GM03348 (cell line): ENCODE measurements at regions not wholly inside any gene's neighbourhood (a gene's known extent, or its start where the extent isn't known, plus 50 kb on each side); places are given as distances from the start of the nearest gene placed in this dataset.
"Not testable (repeated sequence)": the region's sequence is repeated elsewhere in the genome, so short reads cannot be mapped to it uniquely, and the experiment has no call there.

Experiments used
- DNase-seq: peaks from one replicate; pipeline ENCODE4 v3.0.0; 2012; ENCODE audit warnings: low spot score

- DNase-seq, result no peak
Observed at GRCh38 chr16:66095676-66096075, 270.8 kb upstream of the CDH5 start.

- DNase-seq, result peak; percentile 57
Observed at GRCh38 chr16:66093191-66093590, 273.3 kb upstream of the CDH5 start.

- DNase-seq, result peak; percentile 73
Observed at GRCh38 chr16:66091471-66091891, 275.0 kb upstream of the CDH5 start.

GRCh38 chr16:66088681-66089080 is 277.8 kb upstream of the CDH5 start:
- no peak for DNase-seq

- DNase-seq, result no peak
Observed at GRCh38 chr16:66087308-66087707, 279.2 kb upstream of the CDH5 start.

GRCh38 chr16:66085651-66086050 is 280.8 kb upstream of the CDH5 start:
- no peak for DNase-seq

GRCh38 chr16:66084731-66085130 is 281.8 kb upstream of the CDH5 start:
- DNase-seq, result not testable (repeated sequence)

- DNase-seq, result no peak
Observed at GRCh38 chr16:66084306-66084705, 282.2 kb upstream of the CDH5 start.

GRCh38 chr16:66083171-66083570 is 283.3 kb upstream of the CDH5 start:
- no peak for DNase-seq

- no peak for DNase-seq
Observed at GRCh38 chr16:66082424-66082823, 284.1 kb upstream of the CDH5 start.

- peak; percentile 39 for DNase-seq
Observed at GRCh38 chr16:66081775-66082366, 284.6 kb upstream of the CDH5 start.

- no peak for DNase-seq
Observed at GRCh38 chr16:66079671-66080334, 286.7 kb upstream of the CDH5 start.

- no peak for DNase-seq
Observed at GRCh38 chr16:66070140-66070917, 296.2 kb upstream of the CDH5 start.

- DNase-seq, result no peak
Observed at GRCh38 chr16:66069587-66069986, 296.9 kb upstream of the CDH5 start.

- DNase-seq, result no peak
Observed at GRCh38 chr16:66066404-66066803, 300.1 kb upstream of the CDH5 start.

- no peak for DNase-seq
Observed at GRCh38 chr16:66065925-66066324, 300.6 kb upstream of the CDH5 start.

- DNase-seq, result no peak
Observed at GRCh38 chr16:66064801-66065530, 301.5 kb upstream of the CDH5 start.

GRCh38 chr16:66058832-66059231 is 307.7 kb upstream of the CDH5 start:
- no peak for DNase-seq

GRCh38 chr16:66058172-66058691 is 308.3 kb upstream of the CDH5 start:
- no peak for DNase-seq

- DNase-seq, result no peak
Observed at GRCh38 chr16:66057057-66057456, 309.4 kb upstream of the CDH5 start.

- no peak for DNase-seq
Observed at GRCh38 chr16:66054095-66054494, 312.4 kb upstream of the CDH5 start.

- DNase-seq, result no peak
Observed at GRCh38 chr16:66052745-66053144, 313.7 kb upstream of the CDH5 start.
